OCI-LY7 (cell line): ENCODE measurements at regions not wholly inside any gene's neighbourhood (a gene's known extent, or its start where the extent isn't known, plus 50 kb on each side); places are given as distances from the start of the nearest gene placed in this dataset.

Source experiments
- EZH2phosphoT487 ChIP-seq: fragments of 200-600 bp; sonication (generic); IDR thresholded peaks from 2 replicates; pipeline ENCODE4 v1.6.1; 2018; ENCODE audit warnings: low read depth, borderline replicate concordance, mild to moderate bottlenecking, mixed run types, antibody characterized with exemption, low read length, moderate library complexity, mixed read lengths
- TF ChIP-seq, protein P1 (sequence below): fragments of 200-600 bp; sonication (generic); conservative IDR thresholded peaks from 2 replicates; pipeline ENCODE4 v1.5.1; 2014; ENCODE audit warnings: mild to moderate bottlenecking, antibody characterized with exemption, low read length, moderate library complexity, mixed read lengths

DNA sequence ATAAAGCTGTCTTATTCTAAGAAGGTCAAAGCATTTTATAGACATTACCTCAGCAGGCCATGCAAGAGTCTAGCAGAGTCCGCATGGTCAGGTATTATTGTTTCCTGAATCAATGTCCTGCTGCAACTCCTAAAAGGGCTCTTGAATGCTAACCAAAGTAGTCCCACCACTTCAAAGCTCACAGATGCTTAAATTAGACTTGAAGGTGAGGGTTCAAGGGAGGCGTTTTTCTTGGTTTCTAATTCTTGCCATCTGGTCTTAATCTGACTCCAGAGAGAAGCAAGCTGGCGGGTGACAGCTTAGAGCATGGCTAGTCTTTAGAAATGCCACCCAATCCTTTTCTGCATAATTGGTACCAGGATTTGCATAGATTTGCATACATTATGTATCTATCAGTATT, 226.3 kb downstream of the MREG start:
- TF ChIP-seq EZH2phosphoT487, result no peak
- TF ChIP-seq, protein P1, sequence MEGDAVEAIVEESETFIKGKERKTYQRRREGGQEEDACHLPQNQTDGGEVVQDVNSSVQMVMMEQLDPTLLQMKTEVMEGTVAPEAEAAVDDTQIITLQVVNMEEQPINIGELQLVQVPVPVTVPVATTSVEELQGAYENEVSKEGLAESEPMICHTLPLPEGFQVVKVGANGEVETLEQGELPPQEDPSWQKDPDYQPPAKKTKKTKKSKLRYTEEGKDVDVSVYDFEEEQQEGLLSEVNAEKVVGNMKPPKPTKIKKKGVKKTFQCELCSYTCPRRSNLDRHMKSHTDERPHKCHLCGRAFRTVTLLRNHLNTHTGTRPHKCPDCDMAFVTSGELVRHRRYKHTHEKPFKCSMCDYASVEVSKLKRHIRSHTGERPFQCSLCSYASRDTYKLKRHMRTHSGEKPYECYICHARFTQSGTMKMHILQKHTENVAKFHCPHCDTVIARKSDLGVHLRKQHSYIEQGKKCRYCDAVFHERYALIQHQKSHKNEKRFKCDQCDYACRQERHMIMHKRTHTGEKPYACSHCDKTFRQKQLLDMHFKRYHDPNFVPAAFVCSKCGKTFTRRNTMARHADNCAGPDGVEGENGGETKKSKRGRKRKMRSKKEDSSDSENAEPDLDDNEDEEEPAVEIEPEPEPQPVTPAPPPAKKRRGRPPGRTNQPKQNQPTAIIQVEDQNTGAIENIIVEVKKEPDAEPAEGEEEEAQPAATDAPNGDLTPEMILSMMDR, result no peak
